Lower leg skin (tissue), 4 donors: ENCODE measurements at regions not wholly inside any gene's neighbourhood (a gene's known extent, or its start where the extent isn't known, plus 50 kb on each side); places are given as distances from the start of the nearest gene placed in this dataset.

Source experiments
- DNase-seq, 2 donors: peaks; one replicate each; pipeline ENCODE4 v3.0.0-alpha.2; 2019; ENCODE audit warnings: low spot score in 2 of 2
- H3K4me3 ChIP-seq: fragments of 200-600 bp; sonication (generic); 2 replicates; pipeline ENCODE4 v1.5.1; 2017; ENCODE audit warnings: mild to moderate bottlenecking, low read depth; ENCODE audit not compliant: poor library complexity, severe bottlenecking
- CTCF ChIP-seq, 3 donors: fragments of 450-650 bp; IDR thresholded peaks; one replicate each; pipeline ENCODE4 v1.5.1; 2016; ENCODE audit warnings: antibody characterized with exemption in 3 of 3, mild to moderate bottlenecking in 3 of 3, moderate library complexity in 2 of 3
- POLR2A ChIP-seq, 2 donors: fragments of 450-650 bp; IDR thresholded peaks; one replicate each; pipeline ENCODE4 v1.6.1; 2016 to 2017; ENCODE audit warnings: antibody characterized with exemption in 2 of 2, mild to moderate bottlenecking in 1 of 2, moderate library complexity in 1 of 2
- WGBS, 2 donors: methylation state at CpG; one replicate each; pipeline ENCODE4 v1.1.5; 2018; 5-methylcytosine and 5-hydroxymethylcytosine counted together
- intact Hi-C: fragments of 100-400 bp; cut with DNase I; formaldehyde crosslinking; loops from one replicate; pipeline ENCODE4 v1.15.0; 2023; ENCODE audit warnings: low total_unique reads

- 55 to 65% methylated on average over 4 of the region's 4 CpGs for WGBS, 2 donors
- TF ChIP-seq CTCF (IDR thresholded peaks at IDR 0.05) (no peak), POLR2A (IDR thresholded peaks at IDR 0.05) (no peak)
- intact Hi-C loops: no loop called here
- H3K4me3 ChIP-seq: no peak overlapping the region
- DNase-seq: no peak
These were observed 267.4 kb upstream of the VLDLR start for GRCh38 chr9:2354216-2354615.

GRCh38 chr9:2354856-2355696 is 266.5 kb upstream of the VLDLR start:
- TF ChIP-seq CTCF (IDR thresholded peaks at IDR 0.05) (no peak), POLR2A (IDR thresholded peaks at IDR 0.05) (no peak)
- intact Hi-C loops: no loop called here
- no peak for DNase-seq
- H3K4me3 ChIP-seq: no peak overlapping the region
- WGBS, 2 donors: 41 to 53% methylated on average over 8 of the region's 8 CpGs

- no peak for DNase-seq
- TF ChIP-seq CTCF (IDR thresholded peaks at IDR 0.05): no peak
- TF ChIP-seq POLR2A (IDR thresholded peaks at IDR 0.05): no peak
- intact Hi-C loops: no loop called here
- no peak overlapping the region for H3K4me3 ChIP-seq
- WGBS, 2 donors: 57 to 65% methylated on average over 7 of the region's 7 CpGs
These were observed 265.9 kb upstream of the VLDLR start for GRCh38 chr9:2355697-2355983.

GRCh38 chr9:2356041-2356790 is 265.4 kb upstream of the VLDLR start:
- H3K4me3 ChIP-seq: no peak overlapping the region
- TF ChIP-seq POLR2A (IDR thresholded peaks at IDR 0.05): no peak
- TF ChIP-seq CTCF (IDR thresholded peaks at IDR 0.05): no peak
- DNase-seq: no peak
- 74 to 83% methylated on average over 8 of the region's 8 CpGs for WGBS, 2 donors
- intact Hi-C loops: no loop called here

GRCh38 chr9:2359891-2360471 is 261.6 kb upstream of the VLDLR start:
- no peak overlapping the region for H3K4me3 ChIP-seq
- TF ChIP-seq CTCF (IDR thresholded peaks at IDR 0.05): no peak
- no peak for TF ChIP-seq POLR2A (IDR thresholded peaks at IDR 0.05)
- no peak for DNase-seq
- 84 to 87% methylated on average over 3 of the region's 3 CpGs for WGBS, 2 donors
- intact Hi-C loops: no loop called here
